ENCODE measurements at regions not wholly inside any gene's neighbourhood (a gene's known extent, or its start where the extent isn't known, plus 50 kb on each side); places are given as distances from the start of the nearest gene placed in this dataset.

DNA sequence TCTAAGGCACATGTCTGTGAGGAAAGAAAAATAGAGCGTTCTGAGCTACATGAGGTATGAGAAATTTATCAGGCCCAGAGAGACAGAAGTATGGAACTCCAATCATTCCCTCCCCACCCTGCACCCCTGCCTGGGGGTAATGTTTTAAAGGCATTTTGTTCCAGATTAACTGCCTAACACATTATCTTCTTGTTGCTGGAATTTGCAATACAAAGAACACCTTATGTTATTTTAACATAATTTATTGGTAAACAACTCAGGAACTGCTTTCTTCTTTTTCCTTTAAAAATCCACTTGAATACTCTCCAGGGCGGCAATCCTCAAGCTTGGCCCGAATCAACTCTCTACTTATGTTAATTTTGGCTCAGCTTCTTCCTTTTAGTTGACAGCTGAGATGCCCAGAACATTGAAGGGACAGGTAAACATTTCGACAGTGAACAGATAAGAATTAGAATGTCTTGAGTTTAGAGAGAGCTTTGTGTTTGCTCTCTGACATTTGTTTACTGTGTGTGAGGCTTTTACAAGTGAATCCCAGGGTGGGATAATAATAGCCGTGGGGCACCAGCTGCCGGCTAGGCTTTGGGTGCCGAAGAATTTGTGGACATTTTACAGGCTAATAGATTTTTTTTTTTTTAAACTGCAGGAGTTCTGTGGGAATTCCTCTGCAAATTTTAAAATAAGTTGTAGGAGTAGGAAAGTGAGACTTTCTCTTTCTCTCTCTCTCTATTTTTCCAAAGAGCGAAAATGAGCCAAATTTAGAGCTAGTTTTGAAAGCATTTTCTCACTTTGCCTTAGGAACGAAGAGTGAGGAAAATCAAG, 96.4 kb upstream of the TAF11L2 start:
- CTCF ChIA-PET = interaction anchor here (1.4 to 1.6 kb wide), 3 partner anchors 18 to 185 kb away, joined by 3 to 4 read pairs (median 4); no protein-coding TSS in a partner anchor
- POLR2A ChIA-PET = no interaction called here
- TF ChIP-seq, protein P1, sequence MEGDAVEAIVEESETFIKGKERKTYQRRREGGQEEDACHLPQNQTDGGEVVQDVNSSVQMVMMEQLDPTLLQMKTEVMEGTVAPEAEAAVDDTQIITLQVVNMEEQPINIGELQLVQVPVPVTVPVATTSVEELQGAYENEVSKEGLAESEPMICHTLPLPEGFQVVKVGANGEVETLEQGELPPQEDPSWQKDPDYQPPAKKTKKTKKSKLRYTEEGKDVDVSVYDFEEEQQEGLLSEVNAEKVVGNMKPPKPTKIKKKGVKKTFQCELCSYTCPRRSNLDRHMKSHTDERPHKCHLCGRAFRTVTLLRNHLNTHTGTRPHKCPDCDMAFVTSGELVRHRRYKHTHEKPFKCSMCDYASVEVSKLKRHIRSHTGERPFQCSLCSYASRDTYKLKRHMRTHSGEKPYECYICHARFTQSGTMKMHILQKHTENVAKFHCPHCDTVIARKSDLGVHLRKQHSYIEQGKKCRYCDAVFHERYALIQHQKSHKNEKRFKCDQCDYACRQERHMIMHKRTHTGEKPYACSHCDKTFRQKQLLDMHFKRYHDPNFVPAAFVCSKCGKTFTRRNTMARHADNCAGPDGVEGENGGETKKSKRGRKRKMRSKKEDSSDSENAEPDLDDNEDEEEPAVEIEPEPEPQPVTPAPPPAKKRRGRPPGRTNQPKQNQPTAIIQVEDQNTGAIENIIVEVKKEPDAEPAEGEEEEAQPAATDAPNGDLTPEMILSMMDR (IDR thresholded peaks at IDR 0.05; ENCODE audit: control extremely low read depth, extremely low read depth, low read depth, missing control alignments) = no peak
- DNase-seq (ENCODE audit: extremely low spot score) = no peak

DNA sequence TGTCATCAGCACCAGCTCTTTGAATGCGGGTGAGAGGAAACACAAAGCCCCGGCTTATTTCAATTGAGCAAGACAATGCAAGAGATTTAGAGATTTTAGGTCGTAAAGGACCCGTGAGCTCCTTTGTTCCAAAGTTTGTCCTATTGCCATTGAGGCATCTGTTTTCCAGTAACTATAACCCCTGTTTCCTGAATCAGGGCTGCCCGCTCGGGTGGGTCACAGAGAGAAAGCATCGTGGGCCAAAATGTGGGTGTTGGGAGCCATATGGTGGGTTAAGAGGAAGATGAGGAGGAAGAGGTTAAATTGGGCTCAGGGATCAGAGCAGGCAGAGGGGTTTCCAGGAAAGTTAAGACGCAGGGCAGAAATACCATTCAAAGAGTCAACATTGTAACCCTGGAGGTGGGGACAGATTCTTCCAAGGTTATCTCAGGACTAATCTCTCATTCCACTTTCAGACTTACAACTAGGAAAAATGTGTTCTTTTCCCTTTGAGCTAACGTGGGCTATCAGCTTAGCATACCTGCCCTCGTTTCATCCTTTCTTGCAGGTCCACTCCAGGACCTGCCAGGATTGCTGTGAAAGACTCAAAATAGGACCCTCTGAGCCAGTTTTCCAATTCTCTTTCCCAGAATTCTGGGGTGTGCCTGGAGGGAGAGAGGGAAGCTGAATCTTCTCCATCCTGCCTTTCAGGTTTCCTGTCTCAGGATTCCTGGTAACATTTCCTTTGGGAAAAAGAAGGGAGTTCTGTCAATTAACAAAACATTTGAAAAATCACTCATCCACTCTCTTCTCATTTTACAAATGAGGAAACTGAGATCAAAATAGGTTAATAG, 95.5 kb upstream of the TAF11L2 start:
- CTCF ChIA-PET = interaction anchor here (1.4 to 1.9 kb wide), 4 partner anchors 10 to 186 kb away, joined by 3 to 5 read pairs (median 4); no protein-coding TSS in a partner anchor
- no peak for DNase-seq (ENCODE audit: extremely low spot score)
- POLR2A ChIA-PET = no interaction called here
- TF ChIP-seq, protein P1 (IDR thresholded peaks at IDR 0.05; ENCODE audit: control extremely low read depth, extremely low read depth, low read depth, missing control alignments) = no peak

DNA sequence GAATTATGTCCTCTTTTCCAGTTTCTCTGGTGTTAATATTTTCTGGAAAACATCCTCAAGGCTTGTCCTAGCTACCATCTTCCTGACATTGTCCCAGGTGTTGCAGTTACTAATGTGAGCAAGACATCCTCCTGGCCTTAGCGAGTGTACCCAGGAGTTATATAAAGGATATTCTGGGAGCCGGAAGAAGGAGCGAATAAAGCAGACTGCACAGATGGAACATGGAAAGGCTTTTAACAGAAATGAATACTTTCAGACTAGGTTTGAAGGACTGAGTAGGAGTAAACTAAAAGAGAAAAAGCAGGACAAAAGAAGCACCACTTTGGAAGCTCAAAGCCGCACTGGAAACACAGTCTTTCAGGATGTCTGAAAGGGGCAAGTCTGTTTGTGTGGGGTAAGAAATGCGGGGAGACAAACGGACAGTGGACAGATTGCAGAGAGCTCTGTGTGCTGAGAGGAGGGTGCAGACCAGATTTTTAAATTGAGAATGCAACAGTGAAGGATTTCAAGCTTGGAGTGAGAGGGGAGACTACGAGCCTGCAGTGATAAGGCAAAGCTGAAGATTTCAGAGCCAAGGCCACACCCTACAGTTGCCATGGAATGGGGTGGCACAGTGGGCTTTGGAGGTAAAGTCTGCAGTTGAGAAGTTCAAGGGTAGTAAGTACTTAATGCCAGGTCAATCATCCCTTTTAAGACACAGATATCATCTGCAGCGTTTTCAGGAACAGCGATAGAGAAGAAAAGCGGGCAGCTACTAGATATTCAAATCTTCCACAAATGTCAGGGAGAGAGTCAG, 94.1 kb upstream of the TAF11L2 start:
- CTCF ChIA-PET = interaction anchor here (0.8 to 1.9 kb wide), 4 partner anchors 10 to 187 kb away, joined by 3 to 11 read pairs (median 4); no protein-coding TSS in a partner anchor
- POLR2A ChIA-PET = no interaction called here
- TF ChIP-seq, protein P1 (IDR thresholded peaks at IDR 0.05; ENCODE audit: control extremely low read depth, extremely low read depth, low read depth, missing control alignments) = no peak
- DNase-seq (ENCODE audit: extremely low spot score) = no peak

DNA sequence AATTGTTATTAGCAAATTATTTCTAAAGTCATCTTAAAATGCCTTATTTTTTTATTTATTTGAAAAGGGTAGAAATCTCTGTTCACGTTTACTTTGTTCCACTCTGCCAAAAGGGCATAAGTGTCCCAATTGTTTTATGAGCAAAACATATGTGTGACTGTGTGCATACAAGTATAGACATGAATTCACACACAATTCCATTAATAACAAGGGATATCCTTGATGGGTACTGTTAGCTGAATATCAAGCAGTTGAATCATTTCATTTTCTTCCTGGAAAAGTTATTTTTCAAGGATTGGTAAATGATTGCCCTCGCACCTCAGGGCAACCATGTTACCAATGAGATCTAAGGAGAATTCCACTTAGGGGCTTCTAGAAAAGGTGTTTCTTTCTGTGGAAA, 92.1 kb upstream of the TAF11L2 start:
- ChIA-PET POLR2A (no interaction called here), CTCF (no interaction called here)
- TF ChIP-seq, protein P1 (IDR thresholded peaks at IDR 0.05; ENCODE audit: control extremely low read depth, extremely low read depth, low read depth, missing control alignments) = no peak
- no peak for DNase-seq (ENCODE audit: extremely low spot score)

DNA sequence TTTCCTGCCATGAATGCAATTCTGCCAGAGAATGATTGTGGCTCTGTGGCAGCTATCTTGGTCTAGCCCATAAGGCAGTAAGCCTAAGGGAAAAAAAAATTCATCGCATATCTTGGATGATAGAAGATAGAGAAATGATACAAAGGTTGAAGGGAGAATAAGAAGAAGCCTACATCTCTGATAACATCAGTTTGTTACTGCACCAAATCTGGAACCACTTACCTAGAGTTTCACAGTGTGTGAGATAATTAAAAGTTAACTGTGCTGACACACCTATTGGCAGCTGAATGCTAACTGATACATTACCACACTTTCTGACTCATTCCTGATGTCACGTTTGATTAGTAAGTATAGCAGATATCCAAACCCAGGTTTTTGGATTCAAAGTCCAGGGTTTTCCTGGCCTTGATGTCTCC, 91.6 kb upstream of the TAF11L2 start:
- CTCF ChIA-PET = no interaction called here
- TF ChIP-seq, protein P1 (IDR thresholded peaks at IDR 0.05; ENCODE audit: control extremely low read depth, extremely low read depth, low read depth, missing control alignments) = no peak
- POLR2A ChIA-PET = no interaction called here

More for the DNA sequence above, 91.6 kb upstream of the TAF11L2 start:
- no peak for DNase-seq (ENCODE audit: extremely low spot score)

All from GM10248 (cell line).